Stimulated activated CD4-positive, alpha-beta T cell treated with anti-CD3 and anti-CD28 coated beads, Interleukin-12 subunit alpha, Interleukin-12 subunit beta, amount 100 ng/mL, for 48 hours (primary cell): ENCODE measurements at regions not wholly inside any gene's neighbourhood (a gene's known extent, or its start where the extent isn't known, plus 50 kb on each side); places are given as distances from the start of the nearest gene placed in this dataset.

Experiments used
- DNase-seq, 3 donors: peaks; one replicate each; pipeline ENCODE4 v3.0.0-alpha.2; 2020; ENCODE audit warnings: low read depth in 2 of 3, low spot score in 1 of 3

DNA sequence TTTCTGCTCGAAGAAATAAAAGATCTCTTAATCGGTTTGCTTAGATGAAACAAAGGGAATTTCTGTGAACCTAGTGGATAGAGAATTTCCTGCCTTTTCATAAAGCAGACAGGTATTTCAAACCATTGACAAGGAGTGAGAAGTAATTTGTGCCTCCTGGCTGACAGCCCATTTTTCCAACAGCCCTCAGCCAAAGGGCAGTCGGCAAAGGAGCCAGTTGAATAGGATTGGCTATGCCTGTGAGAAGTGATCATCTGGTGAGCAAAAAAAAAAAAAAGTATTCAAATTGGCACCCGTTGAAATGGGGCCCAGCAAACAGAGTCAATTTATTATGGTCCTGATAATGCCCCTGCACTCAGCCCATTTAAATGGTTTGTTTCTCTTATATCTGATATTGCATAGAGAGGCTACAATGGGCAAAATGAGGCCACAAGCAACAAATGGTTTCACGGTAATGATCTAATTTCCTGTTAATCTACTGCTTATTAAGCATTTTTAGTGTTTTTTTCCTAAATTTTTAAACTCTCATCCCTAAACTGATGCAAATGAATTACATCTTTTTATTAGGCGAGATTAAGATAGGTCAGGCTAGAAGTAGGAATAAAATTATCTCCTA is 477.5 kb downstream of the NUF2 start:
- no peak for DNase-seq

DNA sequence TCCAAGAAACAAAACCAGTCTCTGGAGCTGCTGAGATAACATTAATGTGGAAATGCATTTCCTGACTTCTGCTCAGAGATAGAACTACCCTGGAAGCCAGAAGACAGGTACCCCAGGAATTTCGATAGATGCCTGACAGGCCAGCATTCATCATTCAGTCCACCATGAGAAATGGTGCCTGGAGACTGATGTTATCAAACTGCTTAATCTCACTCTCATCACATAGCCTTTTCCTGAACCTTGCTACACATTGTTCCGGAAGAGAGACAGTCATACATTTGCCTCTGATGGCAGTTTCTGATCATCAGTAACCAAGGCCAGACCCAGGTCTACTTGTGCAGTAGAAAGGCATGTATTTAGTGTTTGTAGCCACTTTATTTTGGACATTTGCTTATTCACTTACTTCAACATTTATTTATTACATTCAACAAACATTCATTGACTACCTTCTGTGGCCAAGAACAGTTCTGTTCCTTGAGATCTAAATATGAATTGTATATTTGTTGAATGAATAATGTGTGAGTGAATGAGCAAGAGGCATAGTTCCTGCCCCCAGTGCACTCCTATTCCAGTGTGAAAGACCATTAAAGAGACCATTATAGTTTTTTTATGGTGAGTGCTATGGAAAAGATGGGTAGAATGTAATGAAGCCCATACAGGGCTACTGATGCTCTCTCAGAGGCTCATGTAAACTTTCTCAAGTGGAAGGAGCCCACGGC is 485.7 kb downstream of the NUF2 start:
- no peak for DNase-seq

DNA sequence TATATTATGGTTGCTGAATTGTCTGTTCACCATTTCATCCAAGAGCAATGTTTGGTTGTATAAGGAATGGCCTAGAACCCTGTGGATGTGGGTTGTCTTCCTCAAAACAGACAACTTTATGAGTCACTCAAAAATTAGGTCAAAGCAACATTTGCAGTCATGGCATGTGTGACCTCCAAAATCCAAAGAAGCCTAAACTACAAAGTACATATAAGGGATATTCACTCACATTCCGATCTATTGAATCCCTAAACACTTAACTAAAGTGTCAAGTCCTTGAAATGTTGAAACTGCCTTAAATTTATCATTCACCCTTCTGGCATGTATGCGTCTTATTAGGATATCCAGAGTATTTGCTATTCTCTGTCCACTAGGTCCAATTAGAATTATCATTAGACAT is 491.5 kb downstream of the NUF2 start:
- no peak for DNase-seq

GRCh38 chr1:163820226-163820625 is 498.5 kb downstream of the NUF2 start:
- no peak for DNase-seq

DNA sequence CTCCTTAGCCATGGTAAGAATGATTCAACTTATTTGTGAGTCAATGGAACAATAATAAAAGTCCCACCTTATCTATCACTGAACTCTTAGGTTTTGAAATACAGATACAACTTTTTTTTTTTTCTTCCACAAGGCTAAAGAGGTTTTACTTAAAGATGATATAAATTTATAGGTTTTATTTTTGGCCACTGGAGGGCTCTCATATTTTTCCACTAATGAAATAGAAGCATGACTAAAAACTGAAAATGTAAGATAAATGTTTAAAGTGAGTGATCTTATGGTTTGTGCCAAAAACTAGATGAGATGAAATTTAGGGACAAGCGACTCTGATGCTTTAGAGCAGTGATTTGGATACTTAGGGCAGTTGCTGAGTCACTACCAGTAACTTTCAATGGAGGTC is 499.0 kb downstream of the NUF2 start:
- DNase-seq = no peak

- no peak for DNase-seq
Measured at GRCh38 chr1:163821679-163822078, 499.9 kb downstream of the NUF2 start.

DNA sequence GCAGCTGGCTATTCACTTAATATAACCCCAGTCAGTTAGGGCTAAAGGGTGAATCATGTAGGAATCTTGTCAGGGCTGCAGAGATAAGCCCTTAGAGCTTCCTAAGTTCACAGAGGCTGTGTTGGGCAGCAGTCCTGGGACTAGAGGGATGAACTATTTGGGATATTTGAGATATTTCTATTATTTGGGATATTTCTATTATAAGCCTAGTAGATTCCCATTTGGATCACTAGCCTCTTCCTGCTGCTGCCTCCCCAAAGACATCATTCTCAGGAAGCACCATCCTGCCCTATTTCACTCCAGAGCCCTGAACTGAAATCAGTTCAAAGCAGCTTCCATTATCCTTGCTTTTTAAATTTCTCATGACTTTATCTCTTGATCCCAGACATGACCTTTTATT is 501.3 kb downstream of the NUF2 start:
- DNase-seq = no peak

DNA sequence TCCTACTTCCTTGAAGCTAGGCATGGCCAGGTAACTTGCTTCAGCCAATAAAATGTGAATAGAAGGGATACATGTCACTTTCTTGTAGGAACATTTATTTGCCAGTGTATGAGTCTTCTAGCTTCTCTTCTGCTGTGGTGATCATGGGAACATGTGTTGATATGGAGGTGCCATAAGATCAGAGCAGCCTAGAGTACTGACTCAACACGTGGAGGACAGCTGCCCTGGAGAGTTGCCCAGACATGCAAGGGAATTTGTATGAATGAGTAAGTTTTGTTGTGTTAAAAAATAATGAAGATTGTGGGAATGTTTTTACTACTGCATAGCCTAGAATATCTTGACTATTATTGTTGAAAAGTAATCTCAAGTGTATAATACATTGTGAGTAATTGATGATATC is 502.3 kb downstream of the NUF2 start:
- no peak for DNase-seq

DNA sequence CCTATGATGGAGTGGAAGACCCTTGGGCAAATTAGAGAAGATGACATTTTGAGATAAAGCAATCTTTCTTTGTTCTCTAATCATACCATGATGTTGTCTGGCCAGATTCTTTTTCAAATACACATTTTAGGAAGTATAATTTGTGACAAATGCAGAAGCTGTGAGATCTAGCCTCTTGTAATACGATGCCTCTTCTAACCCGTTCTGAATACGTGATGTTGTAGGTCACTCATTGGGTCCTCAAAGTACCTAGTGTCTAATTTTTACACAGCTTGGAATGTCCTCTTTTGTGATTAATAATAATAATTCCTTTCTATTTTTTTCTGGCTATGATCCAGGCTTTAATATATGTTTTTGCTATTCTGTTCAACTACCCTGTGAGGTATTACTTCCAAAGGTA is 502.7 kb downstream of the NUF2 start:
- no peak for DNase-seq

DNA sequence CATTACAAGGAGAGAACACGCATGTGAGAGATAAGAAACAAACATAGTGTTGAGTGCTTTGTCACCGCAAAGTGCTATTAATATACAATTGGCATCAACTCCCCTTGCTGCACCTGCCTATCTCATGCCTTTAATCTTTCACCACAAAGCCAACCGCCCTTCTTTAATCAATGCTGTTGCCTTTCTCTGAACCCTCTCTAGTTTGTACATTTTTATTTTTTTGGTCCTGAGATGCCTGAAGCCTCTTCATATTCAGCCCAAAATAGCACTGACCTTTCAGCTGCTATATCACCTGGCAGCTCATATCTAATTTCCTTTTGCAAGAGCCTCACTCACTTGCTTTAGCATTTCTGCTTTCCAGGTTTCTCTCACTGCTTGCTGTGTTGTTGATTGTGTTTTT is 504.7 kb downstream of the NUF2 start:
- DNase-seq = no peak

- DNase-seq = no peak
Measured at GRCh38 chr1:163834778-163835177, 513.0 kb downstream of the NUF2 start.

DNA sequence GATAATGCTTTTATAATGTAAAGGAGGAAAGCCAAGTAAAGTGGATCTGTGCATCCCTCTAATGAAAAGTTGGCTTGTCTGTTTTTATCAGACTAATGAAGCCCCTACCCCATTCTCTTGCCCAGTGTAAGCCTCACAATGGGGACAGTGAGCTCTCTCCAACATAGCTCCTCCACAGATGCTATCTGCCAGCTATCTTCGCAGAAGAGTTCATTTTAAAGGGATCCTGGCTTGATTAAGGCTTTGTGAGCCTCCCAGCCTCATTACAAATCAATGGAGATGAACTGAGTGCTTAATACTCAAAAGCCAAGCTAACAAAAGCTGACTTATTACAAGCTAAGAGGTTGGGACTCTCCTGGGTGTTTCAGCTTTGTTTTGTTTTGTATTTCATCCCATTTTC is 514.7 kb downstream of the NUF2 start:
- no peak for DNase-seq

DNA sequence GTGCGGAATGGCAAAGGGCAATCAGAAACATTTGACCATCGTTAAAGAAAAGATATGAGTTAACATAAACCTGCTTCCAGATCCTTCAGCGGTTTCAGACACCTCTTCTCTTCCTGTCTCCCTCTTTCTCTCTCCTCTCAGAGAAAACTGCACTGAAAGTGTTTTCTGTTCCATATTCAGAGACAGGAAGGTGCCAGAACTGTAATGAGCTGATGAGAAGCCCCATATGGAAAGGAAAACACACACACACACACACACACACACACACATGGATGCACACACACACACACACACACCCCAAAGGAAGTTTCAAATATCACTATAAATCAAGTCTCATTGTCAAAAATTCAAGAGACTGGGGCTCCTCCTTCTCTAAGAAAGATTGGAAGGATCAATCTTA is 515.5 kb downstream of the NUF2 start:
- DNase-seq = no peak

DNA sequence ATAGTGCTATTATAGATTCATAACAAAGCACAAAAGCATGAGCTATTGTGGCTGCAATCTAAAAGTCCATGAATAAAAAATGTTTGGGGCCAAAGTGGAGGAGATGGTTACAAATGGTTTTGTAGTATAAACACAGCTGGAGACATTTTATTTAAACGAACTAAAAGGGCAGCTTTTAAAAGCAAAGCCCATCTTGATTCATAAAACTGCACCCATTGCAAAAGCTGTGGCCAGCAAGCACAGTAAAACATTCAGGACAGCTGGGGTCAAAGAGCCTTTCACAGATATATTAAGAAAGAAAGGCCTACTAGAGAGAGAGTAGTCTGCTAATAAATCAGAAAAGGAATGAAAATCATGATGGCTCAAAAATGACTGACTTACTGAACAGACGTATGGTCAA is 520.8 kb downstream of the NUF2 start:
- DNase-seq = no peak

DNA sequence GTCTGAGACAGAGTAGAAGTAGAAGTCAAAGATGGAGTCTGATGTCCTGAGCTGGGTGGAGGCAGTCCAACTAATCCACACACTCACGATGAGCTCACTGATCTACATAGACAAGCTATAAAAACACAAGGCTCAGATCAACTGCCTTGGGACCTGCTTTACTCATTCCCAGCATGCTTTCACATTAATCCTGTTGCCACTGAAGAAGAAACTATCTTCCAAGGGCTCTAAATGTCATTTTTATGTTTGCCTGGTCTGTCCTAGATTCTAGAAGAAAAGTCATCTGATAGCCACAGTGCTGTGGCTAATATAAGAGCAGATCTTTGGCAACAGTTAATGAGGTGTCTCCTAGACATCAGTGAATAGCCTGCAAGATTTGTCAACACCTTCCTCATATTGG is 522.7 kb downstream of the NUF2 start:
- no peak for DNase-seq

DNA sequence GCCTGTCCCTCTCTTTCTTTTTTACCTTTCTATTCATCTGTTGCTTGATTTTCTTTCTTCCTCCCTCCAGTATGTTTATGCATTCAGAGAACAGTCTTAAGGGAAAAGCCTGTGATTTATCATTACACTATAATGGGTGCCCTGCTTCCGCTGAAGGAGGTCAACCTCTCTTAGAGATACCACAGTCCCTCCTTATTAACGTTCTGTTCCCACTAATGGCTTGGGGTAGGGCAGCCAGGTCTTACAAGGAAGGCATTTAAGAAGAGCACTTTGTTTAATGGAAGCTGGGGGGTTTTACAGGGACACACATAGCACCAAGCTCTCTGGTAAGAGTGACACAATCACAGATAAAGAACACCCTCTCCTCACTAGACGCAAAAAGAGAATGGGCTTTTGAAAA is 523.5 kb downstream of the NUF2 start:
- DNase-seq = no peak

GRCh38 chr1:163863731-163864130 is 542.0 kb downstream of the NUF2 start:
- no peak for DNase-seq

- no peak for DNase-seq
Measured at GRCh38 chr1:163864207-163864606, 542.5 kb downstream of the NUF2 start.

DNA sequence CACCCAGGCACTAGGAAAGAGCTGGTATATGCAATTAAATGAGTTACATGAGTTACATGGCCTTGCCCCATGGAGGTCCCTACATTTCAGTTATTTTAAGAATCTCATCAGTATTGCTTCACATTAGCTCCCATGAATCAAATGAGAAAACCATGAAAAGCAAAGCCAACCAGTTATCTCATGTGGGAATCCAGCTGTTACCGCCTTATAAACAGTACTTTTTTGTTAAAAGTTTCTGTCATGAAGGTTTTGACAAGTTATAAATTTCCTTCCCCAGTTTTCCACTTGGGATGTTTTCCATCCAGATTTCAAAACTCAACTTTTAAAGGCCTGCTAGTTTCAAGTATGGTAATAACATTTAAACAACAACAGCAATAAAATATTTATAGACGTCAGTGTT is 544.8 kb downstream of the NUF2 start:
- no peak for DNase-seq

GRCh38 chr1:163870666-163871065 is 548.9 kb downstream of the NUF2 start:
- DNase-seq = no peak

DNA sequence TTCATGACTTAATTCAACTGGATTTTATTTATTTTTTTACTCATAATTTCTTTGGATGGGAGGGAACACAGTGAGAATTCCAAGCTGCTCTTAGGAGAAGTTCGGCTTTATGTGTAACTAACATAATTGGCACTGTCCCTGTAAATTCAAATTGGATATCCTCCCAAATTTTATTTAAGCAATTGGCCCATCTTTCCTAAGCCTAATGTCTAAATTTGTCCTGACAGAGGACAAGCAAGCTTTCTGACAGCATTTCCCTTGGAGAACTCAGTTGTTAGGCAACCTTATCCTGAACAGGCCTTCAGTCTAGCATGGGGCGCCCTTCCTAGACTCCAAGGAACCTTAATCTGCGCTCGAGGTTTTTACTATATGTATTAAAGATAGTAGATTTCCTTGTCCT is 550.3 kb downstream of the NUF2 start:
- no peak for DNase-seq

GRCh38 chr1:163874070-163874469 is 552.3 kb downstream of the NUF2 start:
- no peak for DNase-seq

GRCh38 chr1:163875200-163875926 is 553.6 kb downstream of the NUF2 start:
- no peak for DNase-seq
